ENCODE measurements at regions not wholly inside any gene's neighbourhood (a gene's known extent, or its start where the extent isn't known, plus 50 kb on each side); places are given as distances from the start of the nearest gene placed in this dataset.

DNA sequence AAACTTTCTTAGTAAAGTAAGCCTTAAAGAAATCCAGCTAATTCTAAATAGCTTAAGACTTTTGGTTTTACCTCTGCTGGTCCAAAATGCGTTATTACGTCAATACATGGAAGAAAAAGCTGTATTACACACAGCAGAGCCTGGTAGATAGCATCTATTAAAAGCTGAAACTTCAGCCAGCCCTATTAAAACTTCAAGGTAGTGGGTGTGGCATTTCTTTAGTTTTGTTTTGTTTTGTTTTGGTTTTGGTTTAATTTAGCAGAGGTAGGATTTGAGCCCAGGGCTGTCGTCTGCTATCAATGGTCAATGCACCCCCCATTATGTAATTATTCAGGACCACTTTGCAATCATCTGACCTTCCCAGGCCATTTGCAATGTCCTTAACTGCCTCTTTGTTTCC is 318.4 kb upstream of the MAF start:
- BruUV-seq (replicated peaks), result no TSS peak
- POLR2A ChIA-PET, result no interaction called here
- TF ChIP-seq REST (IDR thresholded peaks at IDR 0.05; ENCODE audit: insufficient read depth in 1 of 2, low read depth in 2 of 2, low read length in 1 of 2) (no peak), SIN3A (IDR thresholded peaks at IDR 0.05; ENCODE audit: borderline replicate concordance, insufficient read depth, low read depth, low read length) (no peak), CTCF (IDR thresholded peaks at IDR 0.05) (no peak), POLR2AphosphoS5 (IDR thresholded peaks at IDR 0.05; ENCODE audit: low read depth, low read length) (no peak), TCF7L2 (IDR thresholded peaks at IDR 0.05; ENCODE audit: low read depth, low read length) (no peak)
- in situ Hi-C loops (cut with HindIII; ENCODE audit: low pct_unique_long_range_greater_than_20kb, low sequenced_read_pairs) (no loop called here), intact Hi-C loops (cut with micrococcal nuclease; ENCODE audit: unreplicated experiment) (no loop called here)
- no peak overlapping the region for H3K27ac ChIP-seq (ENCODE audit: low read length)
- no peak for DNase-seq (ENCODE audit: low read depth, low spot score)
- no peaks in the 10 kb centered on the region for H3K36me3 ChIP-seq (ENCODE audit: control insufficient read depth, insufficient read depth, low read length)
- ATAC-seq, result no peak
- H3K27me3 ChIP-seq (ENCODE audit: control insufficient read depth, insufficient read depth, low read length), result no peaks in the 10 kb centered on the region
- no peaks in the 10 kb centered on the region for H3K4me1 ChIP-seq (ENCODE audit: control insufficient read depth, insufficient read depth, low read length)
- CTCF ChIA-PET, result no interaction called here
- H3K4me3 ChIP-seq (ENCODE audit: low read depth in 2 of 2, low read length in 2 of 2), result no peak overlapping the region
- no peaks in the 10 kb centered on the region for H3K9me3 ChIP-seq (ENCODE audit: control insufficient read depth, insufficient read depth, low read depth, low read length)

GRCh38 chr16:79915761-79916160 is 315.2 kb upstream of the MAF start:
- Histone ChIP-seq H3K27me3 (ENCODE audit: control insufficient read depth, insufficient read depth, low read length) (no peaks in the 10 kb centered on the region), H3K36me3 (ENCODE audit: control insufficient read depth, insufficient read depth, low read length) (no peaks in the 10 kb centered on the region), H3K4me1 (ENCODE audit: control insufficient read depth, insufficient read depth, low read length) (no peaks in the 10 kb centered on the region), H3K9me3 (ENCODE audit: control insufficient read depth, insufficient read depth, low read depth, low read length) (no peaks in the 10 kb centered on the region), H3K27ac (ENCODE audit: low read length) (no peak overlapping the region), H3K4me3 (ENCODE audit: low read depth in 2 of 2, low read length in 2 of 2) (no peak overlapping the region)
- ATAC-seq (no peak), DNase-seq (ENCODE audit: low read depth, low spot score) (no peak)
- in situ Hi-C loops (cut with HindIII; ENCODE audit: low pct_unique_long_range_greater_than_20kb, low sequenced_read_pairs) (no loop called here), intact Hi-C loops (cut with micrococcal nuclease; ENCODE audit: unreplicated experiment) (no loop called here)
- TF ChIP-seq REST (IDR thresholded peaks at IDR 0.05; ENCODE audit: insufficient read depth in 1 of 2, low read depth in 2 of 2, low read length in 1 of 2) (no peak), POLR2AphosphoS5 (IDR thresholded peaks at IDR 0.05; ENCODE audit: low read depth, low read length) (no peak), SIN3A (IDR thresholded peaks at IDR 0.05; ENCODE audit: borderline replicate concordance, insufficient read depth, low read depth, low read length) (no peak), TCF7L2 (IDR thresholded peaks at IDR 0.05; ENCODE audit: low read depth, low read length) (no peak), CTCF (IDR thresholded peaks at IDR 0.05) (no peak)
- CTCF ChIA-PET, result no interaction called here
- POLR2A ChIA-PET, result no interaction called here
- no TSS peak for BruUV-seq (replicated peaks)
